ENCODE measurements at regions not wholly inside any gene's neighbourhood (a gene's known extent, or its start where the extent isn't known, plus 50 kb on each side); places are given as distances from the start of the nearest gene placed in this dataset.

DNA sequence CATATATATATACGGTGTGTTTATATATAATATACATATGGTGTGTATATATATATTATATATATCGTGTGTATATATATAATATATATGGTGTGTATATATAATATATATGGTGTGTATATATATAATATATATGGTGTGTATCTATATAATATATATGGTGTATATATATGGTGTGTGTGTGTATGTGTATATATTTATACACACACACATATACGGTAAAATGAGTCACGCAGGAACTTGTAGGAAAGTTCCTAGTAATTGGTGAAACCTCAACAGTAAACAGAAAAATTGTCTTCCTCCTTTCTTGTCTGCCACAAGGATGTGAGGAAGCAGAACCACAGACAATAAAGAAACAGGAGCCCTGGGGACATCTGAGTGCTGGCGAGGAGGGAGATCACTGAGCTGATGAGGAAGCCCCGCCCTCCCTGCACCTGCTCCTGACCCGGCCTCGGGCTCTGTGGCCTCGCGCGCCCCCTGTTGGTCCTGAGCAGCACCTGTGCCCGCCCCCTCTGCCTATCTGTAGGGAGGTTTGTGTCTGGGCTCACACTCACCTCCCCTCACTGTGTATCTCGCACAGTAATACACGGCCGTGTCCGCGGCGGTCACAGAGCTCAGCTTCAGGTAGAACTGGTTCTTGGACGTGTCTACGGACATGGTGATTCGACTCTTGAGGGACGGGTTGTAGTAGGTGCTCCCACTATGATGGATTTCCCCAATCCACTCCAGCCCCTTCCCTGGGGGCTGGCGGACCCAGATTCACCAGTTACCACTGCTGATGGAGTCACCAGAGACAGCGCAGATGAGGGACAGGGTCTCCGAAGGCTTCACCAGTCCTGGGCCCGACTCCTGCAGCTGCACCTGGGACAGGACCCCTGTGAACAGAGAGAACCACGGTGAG lies 1079.4 kb downstream of the TMEM121 start:
- ChIA-PET CTCF (interaction anchor here (1.0 to 2.1 kb wide), 6 partner anchors 8 to 48 kb away, joined by 3 to 10 read pairs (median 6); no protein-coding TSS in a partner anchor), POLR2A (interaction anchor here (0.7 kb wide), 1 partner anchor 14 kb away, joined by 3 read pairs; no protein-coding TSS in a partner anchor)
- H3K27me3 Mint-ChIP-seq: peaks cover 28% of the 10 kb centered on the region

DNA sequence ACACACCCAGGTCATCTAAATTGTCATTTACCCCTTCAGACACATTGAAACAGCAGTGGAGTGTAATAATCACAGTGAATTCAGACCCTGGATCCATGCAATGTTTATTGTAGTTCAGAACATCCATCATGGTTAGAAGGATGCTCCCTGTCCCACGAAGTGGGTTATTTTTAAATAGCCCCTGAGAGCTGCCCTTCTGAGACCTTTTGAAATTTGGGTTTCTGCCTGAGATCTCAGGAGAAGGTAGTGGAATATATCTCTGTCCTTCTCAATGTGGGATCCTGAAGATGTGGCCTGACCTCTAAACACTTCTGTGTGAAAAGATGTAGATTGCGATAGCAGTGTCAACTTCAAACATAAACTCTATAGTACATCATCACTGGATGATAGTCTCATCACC lies 1080.6 kb downstream of the TMEM121 start:
- no peak overlapping the region for H3K27ac Mint-ChIP-seq
- POLR2A ChIA-PET: no interaction called here
- no peaks in the 10 kb centered on the region for H3K9me3 Mint-ChIP-seq
- TF ChIP-seq, protein P1, sequence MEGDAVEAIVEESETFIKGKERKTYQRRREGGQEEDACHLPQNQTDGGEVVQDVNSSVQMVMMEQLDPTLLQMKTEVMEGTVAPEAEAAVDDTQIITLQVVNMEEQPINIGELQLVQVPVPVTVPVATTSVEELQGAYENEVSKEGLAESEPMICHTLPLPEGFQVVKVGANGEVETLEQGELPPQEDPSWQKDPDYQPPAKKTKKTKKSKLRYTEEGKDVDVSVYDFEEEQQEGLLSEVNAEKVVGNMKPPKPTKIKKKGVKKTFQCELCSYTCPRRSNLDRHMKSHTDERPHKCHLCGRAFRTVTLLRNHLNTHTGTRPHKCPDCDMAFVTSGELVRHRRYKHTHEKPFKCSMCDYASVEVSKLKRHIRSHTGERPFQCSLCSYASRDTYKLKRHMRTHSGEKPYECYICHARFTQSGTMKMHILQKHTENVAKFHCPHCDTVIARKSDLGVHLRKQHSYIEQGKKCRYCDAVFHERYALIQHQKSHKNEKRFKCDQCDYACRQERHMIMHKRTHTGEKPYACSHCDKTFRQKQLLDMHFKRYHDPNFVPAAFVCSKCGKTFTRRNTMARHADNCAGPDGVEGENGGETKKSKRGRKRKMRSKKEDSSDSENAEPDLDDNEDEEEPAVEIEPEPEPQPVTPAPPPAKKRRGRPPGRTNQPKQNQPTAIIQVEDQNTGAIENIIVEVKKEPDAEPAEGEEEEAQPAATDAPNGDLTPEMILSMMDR (IDR thresholded peaks at IDR 0.05): no peak
- peaks cover 6% of the 10 kb centered on the region for H3K4me1 Mint-ChIP-seq
- ATAC-seq (ENCODE audit: low read depth): no peak
- DNase-seq: no peak
- CTCF ChIA-PET: interaction anchor here (2.0 kb wide), 1 partner anchor 11 kb away, joined by 10 read pairs; no protein-coding TSS in a partner anchor
- H3K36me3 Mint-ChIP-seq (ENCODE audit: low read depth): no peaks in the 10 kb centered on the region
- H3K4me3 Mint-ChIP-seq: no peak overlapping the region
- intact Hi-C loops (cut with micrococcal nuclease): no loop called here
- peaks cover 20% of the 10 kb centered on the region for H3K27me3 Mint-ChIP-seq

More for the DNA sequence above, 1079.4 kb downstream of the TMEM121 start:
- Mint-ChIP-seq H3K27ac (no peak overlapping the region), H3K4me3 (no peak overlapping the region), H3K4me1 (peaks cover 6% of the 10 kb centered on the region), H3K9me3 (no peaks in the 10 kb centered on the region), H3K36me3 (ENCODE audit: low read depth) (no peaks in the 10 kb centered on the region)
- intact Hi-C loops (cut with micrococcal nuclease): no loop called here
- TF ChIP-seq, protein P1 (IDR thresholded peaks at IDR 0.05): no peak
- DNase-seq (peak; percentile 79), ATAC-seq (ENCODE audit: low read depth) (peak; percentile 100)

DNA sequence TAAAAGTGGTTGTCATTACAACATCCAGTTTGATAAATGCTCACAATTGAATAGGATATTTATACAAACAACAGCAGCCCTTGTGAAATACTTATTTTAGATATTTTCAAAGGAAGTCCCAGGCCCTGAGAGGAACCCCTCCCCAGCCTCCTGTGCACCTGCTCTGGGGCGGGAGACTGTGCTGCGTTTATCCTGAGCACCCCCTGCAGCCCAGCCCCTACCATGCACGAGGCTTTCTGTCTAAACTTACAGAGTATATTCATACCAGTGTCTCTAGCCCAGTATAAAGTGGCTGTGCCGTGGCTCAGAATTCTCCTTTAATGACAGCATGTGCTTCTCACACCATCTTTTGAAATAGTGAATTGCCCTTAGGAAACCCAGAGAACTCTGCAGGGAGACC lies 1084.3 kb downstream of the TMEM121 start:
- ChIA-PET POLR2A (no interaction called here), CTCF (interaction anchor here (1.4 kb wide), 1 partner anchor 8 kb away, joined by 4 read pairs; no protein-coding TSS in a partner anchor)
- H3K36me3 Mint-ChIP-seq (ENCODE audit: low read depth): no peaks in the 10 kb centered on the region
- peaks cover 4% of the 10 kb centered on the region for H3K4me1 Mint-ChIP-seq
- no peak overlapping the region for H3K27ac Mint-ChIP-seq
- intact Hi-C loops (cut with micrococcal nuclease): no loop called here
- no peaks in the 10 kb centered on the region for H3K9me3 Mint-ChIP-seq
- peaks cover 16% of the 10 kb centered on the region for H3K27me3 Mint-ChIP-seq
- TF ChIP-seq, protein P1 (IDR thresholded peaks at IDR 0.05): no peak
- no peak for DNase-seq
- no peak for ATAC-seq (ENCODE audit: low read depth)
- no peak overlapping the region for H3K4me3 Mint-ChIP-seq

DNA sequence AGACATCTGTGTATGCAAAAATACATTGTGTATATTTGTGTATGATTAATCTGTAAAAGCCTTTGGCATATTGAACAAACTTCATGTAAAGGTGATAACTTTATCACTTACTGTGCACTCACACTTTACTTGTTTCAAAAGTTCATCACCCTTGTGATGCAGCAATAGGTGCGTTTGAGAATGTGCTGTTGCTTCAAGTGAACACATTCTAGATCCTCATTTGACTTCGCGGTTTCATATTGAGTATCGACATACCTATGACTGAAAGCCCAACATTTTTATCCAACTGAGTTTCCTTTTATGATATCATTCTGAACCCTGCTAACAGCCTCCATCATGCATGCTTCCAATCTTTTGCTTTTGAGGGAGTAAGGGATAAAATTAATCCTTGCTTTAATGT lies 1086.9 kb downstream of the TMEM121 start:
- peaks cover 14% of the 10 kb centered on the region for H3K27me3 Mint-ChIP-seq

More for the DNA sequence above, 1086.9 kb downstream of the TMEM121 start:
- intact Hi-C loops (cut with micrococcal nuclease): no loop called here
- DNase-seq (no peak), ATAC-seq (ENCODE audit: low read depth) (no peak)
- no peaks in the 10 kb centered on the region for H3K9me3 Mint-ChIP-seq
- CTCF ChIA-PET: no interaction called here
- TF ChIP-seq, protein P1 (IDR thresholded peaks at IDR 0.05): no peak
- H3K27ac Mint-ChIP-seq: no peak overlapping the region
- H3K4me3 Mint-ChIP-seq: no peak overlapping the region
- POLR2A ChIA-PET: no interaction called here
- no peaks in the 10 kb centered on the region for H3K4me1 Mint-ChIP-seq
- H3K36me3 Mint-ChIP-seq (ENCODE audit: low read depth): no peaks in the 10 kb centered on the region
